ENCODE measurements at regions not wholly inside any gene's neighbourhood (a gene's known extent, or its start where the extent isn't known, plus 50 kb on each side); places are given as distances from the start of the nearest gene placed in this dataset.

DNA sequence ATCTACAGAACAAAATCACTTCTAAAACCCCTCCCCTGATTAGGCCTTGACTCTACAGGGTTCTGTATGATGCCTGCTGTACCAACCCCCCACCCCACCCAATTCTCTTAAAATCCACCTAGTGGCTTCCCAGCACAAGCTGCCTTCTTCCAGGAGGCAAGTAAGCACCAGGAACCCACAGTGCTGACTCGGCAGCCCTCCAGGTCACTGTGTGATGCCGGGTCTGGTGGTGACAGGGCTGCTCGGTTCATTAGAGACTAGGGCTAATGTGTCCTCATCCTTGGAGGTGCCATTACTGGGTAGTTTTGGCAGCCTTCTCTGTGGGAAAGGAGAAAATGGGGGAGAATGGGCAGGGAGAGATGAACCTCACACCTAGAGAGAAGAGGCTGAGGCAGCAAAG is 363.5 kb downstream of the PTPRU start:
- ATAC-seq (no peak), DNase-seq (no peak)
- no peaks in the 10 kb centered on the region for H3K4me1 ChIP-seq
- in situ Hi-C loops (cut with MboI; ENCODE audit: low sequenced_read_pairs in 4 of 4), result no loop called here
- H3K4me3 ChIP-seq, result no peak overlapping the region
- H3K27me3 ChIP-seq, result no peaks in the 10 kb centered on the region
- intact Hi-C loops (cut with DNase I; ENCODE audit: low total_unique reads), result no loop called here
- H3K9me3 ChIP-seq, result no peaks in the 10 kb centered on the region
- no peaks in the 10 kb centered on the region for H3K36me3 ChIP-seq
- TF ChIP-seq POLR2A (IDR thresholded peaks at IDR 0.05), result no peak
- no peak overlapping the region for H3K27ac ChIP-seq

DNA sequence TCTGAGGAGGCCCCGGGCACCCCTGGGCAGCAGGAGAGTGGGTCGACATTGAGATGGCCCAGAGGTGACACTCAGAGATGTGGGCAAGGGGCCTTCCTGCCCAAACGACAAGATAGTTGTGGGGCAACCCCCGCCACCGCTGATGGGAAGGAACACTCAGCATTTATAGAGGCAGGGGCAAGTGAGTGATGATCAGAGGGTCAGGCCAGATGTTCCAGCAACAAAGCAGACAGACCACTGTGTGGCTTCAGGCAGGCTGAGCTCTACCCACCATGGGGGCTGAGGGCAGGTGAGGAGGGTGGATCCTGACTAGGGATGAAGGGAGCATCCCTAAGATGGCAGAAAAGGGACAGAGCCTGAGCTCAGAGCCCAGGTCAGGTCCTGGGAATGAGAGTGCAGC is 362.7 kb downstream of the PTPRU start:
- no peaks in the 10 kb centered on the region for H3K4me1 ChIP-seq
- no peak for TF ChIP-seq POLR2A (IDR thresholded peaks at IDR 0.05)
- TF ChIP-seq, protein P1, sequence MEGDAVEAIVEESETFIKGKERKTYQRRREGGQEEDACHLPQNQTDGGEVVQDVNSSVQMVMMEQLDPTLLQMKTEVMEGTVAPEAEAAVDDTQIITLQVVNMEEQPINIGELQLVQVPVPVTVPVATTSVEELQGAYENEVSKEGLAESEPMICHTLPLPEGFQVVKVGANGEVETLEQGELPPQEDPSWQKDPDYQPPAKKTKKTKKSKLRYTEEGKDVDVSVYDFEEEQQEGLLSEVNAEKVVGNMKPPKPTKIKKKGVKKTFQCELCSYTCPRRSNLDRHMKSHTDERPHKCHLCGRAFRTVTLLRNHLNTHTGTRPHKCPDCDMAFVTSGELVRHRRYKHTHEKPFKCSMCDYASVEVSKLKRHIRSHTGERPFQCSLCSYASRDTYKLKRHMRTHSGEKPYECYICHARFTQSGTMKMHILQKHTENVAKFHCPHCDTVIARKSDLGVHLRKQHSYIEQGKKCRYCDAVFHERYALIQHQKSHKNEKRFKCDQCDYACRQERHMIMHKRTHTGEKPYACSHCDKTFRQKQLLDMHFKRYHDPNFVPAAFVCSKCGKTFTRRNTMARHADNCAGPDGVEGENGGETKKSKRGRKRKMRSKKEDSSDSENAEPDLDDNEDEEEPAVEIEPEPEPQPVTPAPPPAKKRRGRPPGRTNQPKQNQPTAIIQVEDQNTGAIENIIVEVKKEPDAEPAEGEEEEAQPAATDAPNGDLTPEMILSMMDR (IDR thresholded peaks at IDR 0.05 in 4 of 5, conservative IDR thresholded peaks at IDR 0.05 in 1 of 5), result no peak
- no peak overlapping the region for H3K4me3 ChIP-seq
- H3K9me3 ChIP-seq, result no peaks in the 10 kb centered on the region
- no peak overlapping the region for H3K27ac ChIP-seq
- ATAC-seq (no peak), DNase-seq (no peak)
- intact Hi-C loops (cut with DNase I; ENCODE audit: low total_unique reads) (no loop called here), in situ Hi-C loops (cut with MboI; ENCODE audit: low sequenced_read_pairs in 4 of 4) (no loop called here)
- no peaks in the 10 kb centered on the region for H3K27me3 ChIP-seq
- H3K36me3 ChIP-seq, result no peaks in the 10 kb centered on the region

DNA sequence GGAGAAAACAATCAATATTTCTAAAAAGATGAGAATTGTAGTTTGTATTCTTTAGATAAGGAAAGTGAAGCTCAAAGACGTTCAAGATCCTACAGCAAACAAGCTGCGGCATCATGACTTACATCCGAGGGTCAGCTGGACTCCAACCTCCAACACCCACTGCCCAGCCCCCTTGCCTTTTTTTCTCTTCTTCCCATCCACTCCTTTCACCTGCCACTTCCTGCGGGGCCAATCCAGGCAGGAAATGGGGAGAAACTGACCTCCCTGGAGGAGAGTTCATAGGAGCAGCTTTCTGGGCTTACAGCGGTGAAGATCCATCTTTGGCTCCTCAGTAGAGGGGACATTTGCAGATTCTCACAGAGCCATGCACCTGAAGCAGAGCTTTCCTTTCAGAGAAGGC is 361.5 kb downstream of the PTPRU start:
- H3K4me3 ChIP-seq, result no peak overlapping the region
- TF ChIP-seq POLR2A (IDR thresholded peaks at IDR 0.05), result no peak
- TF ChIP-seq, protein P1 (IDR thresholded peaks at IDR 0.05 in 4 of 5, conservative IDR thresholded peaks at IDR 0.05 in 1 of 5), result no peak
- no peak for ATAC-seq
- H3K27ac ChIP-seq, result no peak overlapping the region
- intact Hi-C loops (cut with DNase I; ENCODE audit: low total_unique reads), result no loop called here
- no peak for DNase-seq
- H3K36me3 ChIP-seq, result no peaks in the 10 kb centered on the region
- no peaks in the 10 kb centered on the region for H3K4me1 ChIP-seq
- H3K9me3 ChIP-seq, result no peaks in the 10 kb centered on the region
- H3K27me3 ChIP-seq, result no peaks in the 10 kb centered on the region
- in situ Hi-C loops (cut with MboI; ENCODE audit: low sequenced_read_pairs in 4 of 4), result no loop called here

DNA sequence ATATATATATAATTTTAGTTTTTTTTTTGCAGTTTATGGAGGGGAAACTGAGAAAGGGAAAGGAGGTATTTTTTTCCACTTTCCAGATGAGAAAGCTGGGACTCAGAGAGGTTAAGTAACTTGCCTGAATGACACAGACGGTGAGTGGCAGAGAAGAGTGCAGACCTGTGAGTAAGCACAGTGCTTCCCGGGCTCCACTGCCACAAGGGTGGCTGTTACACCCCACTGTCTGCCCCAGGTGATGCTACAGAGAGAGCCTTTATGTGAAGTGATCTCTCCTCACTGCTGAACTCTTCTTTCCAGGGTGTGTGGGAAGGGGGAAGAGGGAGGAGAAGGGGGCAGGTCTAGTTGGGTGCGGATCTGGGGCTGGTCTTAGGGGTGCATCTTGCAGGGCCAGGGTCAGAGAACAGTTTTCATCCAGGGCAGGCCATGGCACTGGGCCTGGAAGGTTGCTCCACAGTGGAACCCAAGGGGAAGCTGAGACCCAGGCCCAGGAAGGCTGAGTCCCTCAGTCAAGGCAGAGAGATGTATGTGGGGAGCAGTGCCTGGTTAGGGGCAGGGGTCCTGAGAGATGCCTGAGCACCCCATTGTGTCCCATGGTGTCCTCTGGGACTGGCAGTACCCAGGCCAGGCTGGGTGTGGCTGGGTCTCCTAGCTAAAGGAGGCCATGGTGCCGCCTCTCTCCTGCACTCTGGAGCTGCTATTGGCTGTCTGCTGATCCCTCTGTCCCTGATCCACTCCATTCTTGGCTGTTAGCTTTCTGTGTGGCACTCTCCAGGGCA is 357.5 kb downstream of the PTPRU start:
- ATAC-seq, result no peak
- Histone ChIP-seq H3K27me3 (no peaks in the 10 kb centered on the region), H3K27ac (no peak overlapping the region), H3K4me1 (no peaks in the 10 kb centered on the region), H3K4me3 (no peak overlapping the region), H3K36me3 (no peaks in the 10 kb centered on the region), H3K9me3 (no peaks in the 10 kb centered on the region)
- intact Hi-C loops (cut with DNase I; ENCODE audit: low total_unique reads), result no loop called here
- in situ Hi-C loops (cut with MboI; ENCODE audit: low sequenced_read_pairs in 4 of 4), result no loop called here
- DNase-seq, result no peak
- TF ChIP-seq, protein P1 (IDR thresholded peaks at IDR 0.05 in 4 of 5, conservative IDR thresholded peaks at IDR 0.05 in 1 of 5), result no peak
- no peak for TF ChIP-seq POLR2A (IDR thresholded peaks at IDR 0.05)

DNA sequence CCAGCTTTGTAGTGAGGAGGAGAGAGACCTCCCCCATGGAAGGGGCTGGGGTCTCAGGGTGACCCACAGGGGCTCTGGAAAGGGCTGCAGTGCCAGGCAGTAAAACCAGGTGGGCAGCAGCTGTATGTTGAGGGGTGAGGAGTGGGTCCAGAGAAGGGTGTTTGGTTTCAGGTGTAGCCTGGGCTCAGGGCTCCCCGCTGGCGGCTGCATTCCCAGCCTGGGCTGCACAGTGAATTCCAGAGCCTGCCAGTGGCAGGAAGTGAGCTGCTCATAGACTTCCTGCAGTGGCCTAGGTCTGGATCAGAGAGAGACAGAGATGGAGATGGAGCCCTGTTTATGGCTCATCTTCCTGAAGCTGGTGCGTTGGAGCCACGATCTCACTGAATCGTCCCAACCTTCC is 356.4 kb downstream of the PTPRU start:
- Histone ChIP-seq H3K4me3 (no peak overlapping the region), H3K9me3 (no peaks in the 10 kb centered on the region), H3K4me1 (no peaks in the 10 kb centered on the region), H3K27me3 (no peaks in the 10 kb centered on the region), H3K27ac (no peak overlapping the region), H3K36me3 (no peaks in the 10 kb centered on the region)
- ATAC-seq (no peak), DNase-seq (no peak)
- in situ Hi-C loops (cut with MboI; ENCODE audit: low sequenced_read_pairs in 4 of 4) (no loop called here), intact Hi-C loops (cut with DNase I; ENCODE audit: low total_unique reads) (no loop called here)
- TF ChIP-seq POLR2A (IDR thresholded peaks at IDR 0.05), result no peak
- TF ChIP-seq, protein P1 (IDR thresholded peaks at IDR 0.05 in 4 of 5, conservative IDR thresholded peaks at IDR 0.05 in 1 of 5), result no peak

Measured in gastrocnemius medialis (tissue), 4 donors.